AG08395 (cell line): ENCODE measurements at regions not wholly inside any gene's neighbourhood (a gene's known extent, or its start where the extent isn't known, plus 50 kb on each side); places are given as distances from the start of the nearest gene placed in this dataset.

ENCODE experiments used
- DNase-seq: peaks from one replicate; pipeline ENCODE4 v3.0.0; 2012; ENCODE audit warnings: mixed read lengths, low spot score

DNA sequence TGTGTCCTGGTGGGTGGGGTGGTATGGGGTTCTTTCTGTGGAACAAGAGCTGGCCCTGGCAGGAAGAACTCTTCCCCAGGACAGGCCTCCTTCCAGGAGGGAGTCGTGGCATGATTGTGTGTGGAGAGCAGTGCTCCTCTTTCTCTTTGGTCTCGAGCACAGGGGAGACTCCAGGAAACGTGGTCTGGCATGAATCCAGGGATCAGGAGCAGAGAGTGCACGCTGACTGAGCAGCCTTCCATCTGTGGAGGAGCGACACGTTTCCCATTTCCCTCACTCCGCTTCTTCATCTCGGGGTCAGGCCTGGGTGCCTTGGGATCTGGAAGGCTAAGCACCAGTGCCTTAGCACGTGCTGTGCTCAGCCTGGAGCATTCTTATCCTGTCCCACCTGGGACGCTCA is 132.0 kb upstream of the HDAC4 start:
- no peak for DNase-seq

GRCh38 chr2:239532250-239532649 is 131.4 kb upstream of the HDAC4 start:
- no peak for DNase-seq

DNA sequence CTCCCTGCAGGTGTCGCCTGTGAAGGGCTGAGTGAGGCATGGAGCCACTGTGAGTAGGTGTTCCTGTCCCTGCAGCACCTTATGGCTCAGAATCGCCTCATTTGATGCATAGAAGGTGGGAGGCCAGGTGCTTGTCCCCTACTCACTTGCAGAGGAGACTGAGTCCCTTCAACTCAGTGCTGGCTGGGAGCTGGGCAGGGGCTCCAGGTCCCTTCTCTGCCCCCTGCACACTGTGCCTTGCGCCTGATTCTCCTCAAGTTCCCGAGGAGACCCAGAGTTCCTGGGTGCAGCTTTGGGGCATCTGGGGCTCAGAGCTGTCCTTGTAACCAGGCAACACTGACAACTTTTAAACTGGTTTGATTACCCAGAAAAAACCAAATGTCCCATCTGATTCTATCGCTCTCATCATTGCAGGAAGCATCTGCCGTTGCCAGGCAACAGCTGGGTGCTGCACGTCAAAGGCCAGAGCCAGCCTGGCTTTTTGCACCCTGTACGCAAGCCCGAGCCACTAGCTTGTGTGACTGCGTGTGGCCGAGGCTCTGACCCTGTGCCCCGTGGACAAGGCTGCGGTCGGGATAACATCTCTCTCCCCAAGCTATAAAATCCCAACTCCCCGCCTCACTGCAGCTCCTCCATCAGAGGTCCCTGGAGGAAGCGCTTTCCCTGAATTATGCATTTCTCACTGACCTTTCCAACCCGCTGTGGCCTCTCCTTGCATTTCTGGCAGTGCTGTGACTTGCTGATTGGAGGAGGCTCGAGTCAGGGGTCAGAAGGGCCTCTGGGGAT is 130.8 kb upstream of the HDAC4 start:
- no peak for DNase-seq

- no peak for DNase-seq
Observed at GRCh38 chr2:239530749-239531316, 130.0 kb upstream of the HDAC4 start.

DNA sequence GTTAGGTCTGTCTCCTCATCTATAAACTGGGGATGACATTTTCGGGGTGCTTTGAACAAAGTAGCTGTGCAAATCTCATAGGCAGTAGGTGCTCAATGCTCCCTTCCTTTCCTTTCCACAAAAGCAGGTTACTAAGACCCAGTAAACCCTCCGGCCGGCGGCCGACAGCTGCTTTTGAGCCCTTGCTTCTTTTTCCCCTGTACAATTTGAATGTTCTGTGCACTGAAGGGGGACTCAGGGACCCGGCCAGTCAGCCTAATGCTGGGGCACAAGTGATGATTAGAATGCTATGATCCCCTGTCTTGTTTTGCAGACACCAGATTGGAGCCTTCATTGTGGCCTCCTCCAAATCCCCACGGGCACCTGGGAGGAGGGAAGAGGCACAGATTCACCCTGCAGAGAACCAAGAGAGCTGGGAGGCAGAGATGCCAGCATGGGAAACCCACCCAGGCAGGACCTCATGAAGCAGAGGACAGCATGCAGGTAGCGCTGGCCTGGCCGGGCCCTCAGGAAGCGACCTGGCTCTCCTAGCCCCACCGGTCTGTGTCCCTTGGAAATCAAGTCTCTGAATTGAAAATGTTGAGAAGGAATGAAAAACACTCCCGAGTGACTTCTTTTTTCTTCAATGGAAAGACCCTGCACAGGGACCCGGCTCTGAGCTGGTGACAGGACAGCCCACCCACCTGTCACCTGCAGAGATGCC is 128.6 kb upstream of the HDAC4 start:
- DNase-seq = no peak

- DNase-seq = no peak
Observed at GRCh38 chr2:239528883-239529282, 128.1 kb upstream of the HDAC4 start.

- no peak for DNase-seq
Observed at GRCh38 chr2:239528146-239528545, 127.3 kb upstream of the HDAC4 start.

DNA sequence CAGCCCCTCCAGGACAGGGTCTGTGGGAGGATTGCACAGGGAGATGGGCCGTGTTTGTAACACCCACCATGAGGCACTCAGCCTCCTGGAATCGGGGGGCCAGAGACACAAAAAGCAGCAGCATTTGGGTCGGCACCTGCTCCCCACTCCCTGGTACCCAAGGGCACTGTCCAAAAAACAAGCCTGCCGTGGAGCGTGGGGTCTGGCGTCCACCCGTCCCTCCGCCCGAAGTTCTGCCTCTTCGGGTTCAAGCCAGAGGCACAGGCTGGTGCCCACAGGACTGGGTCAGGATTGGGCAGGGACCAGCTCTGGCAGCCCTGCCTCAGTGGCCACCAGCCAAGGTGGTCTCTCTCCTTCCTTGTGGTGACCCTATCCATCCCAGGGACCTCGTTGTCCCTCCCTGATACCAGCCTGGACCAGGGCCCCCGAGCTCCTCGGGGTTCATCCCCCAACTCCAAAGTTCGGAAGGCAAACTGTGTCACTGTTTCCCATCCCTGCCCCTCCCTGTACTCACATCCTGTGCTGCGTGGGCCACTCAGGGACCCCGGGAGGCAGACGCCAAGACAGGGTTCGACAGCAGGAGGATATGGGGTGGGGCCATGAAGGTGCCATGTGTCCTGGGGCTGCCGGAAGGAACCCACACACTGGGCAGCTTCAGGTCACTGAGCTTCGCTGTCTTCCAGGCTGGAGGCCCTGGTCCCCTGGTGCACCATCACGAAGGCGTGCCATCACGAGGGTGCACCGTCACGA is 126.0 kb upstream of the HDAC4 start:
- no peak for DNase-seq

GRCh38 chr2:239526038-239526437 is 125.2 kb upstream of the HDAC4 start:
- no peak for DNase-seq

DNA sequence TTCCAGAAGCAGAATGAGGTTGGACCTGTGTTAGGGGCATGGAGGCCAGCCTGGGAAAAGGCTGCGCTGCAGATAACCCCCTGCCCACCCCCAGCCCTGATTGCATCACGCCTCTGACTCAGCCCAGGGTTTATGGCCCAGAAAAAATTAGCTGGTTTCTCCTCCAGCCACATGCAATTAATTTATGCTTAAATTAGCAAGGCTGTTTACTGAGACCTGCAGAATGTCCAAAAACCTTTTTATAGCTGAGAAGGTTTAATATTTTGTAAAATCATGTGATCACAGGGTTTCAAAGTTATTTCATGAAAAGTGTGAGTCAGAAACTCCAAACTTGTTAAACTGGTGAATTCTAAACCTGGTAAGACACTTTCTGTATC is 123.1 kb upstream of the HDAC4 start:
- DNase-seq = no peak

DNA sequence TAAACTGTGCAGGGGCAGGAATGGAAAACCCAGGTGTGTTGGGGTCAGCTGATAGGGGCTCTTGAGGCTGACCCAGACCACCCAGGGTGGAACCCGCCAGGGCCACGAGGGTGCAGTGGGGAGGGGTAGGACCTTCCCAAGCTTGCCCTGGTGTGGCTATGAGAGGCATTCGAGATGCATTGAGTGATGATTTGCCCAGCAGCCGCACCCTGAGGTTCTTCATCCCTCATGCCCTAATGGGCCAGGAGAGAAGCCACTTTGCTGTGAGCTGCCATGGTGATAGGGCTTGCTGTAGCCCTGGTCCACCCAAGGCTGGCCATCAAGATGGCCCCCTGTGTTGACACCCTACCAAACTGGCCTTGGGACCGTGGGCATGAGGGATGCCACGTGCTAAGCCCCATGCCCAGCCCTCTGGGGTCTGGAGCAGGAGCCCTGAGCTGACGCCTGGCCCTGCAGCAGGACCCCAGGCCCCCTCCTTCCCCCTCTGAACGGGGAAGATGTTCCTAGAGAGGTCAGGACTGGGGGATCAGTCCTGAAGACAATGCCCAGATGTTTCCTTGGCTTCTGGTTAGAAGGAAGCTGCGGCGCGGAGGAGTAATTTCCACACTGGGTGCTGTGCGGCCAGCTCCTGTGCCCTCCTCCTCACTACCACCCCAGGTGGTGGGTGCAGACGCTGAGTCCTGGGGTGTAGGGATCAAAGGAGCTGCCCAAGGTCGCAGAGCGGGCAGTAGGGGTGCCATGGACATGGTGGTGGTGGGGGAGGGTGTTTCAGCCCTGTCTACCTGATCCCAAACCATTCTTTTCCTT is 122.5 kb upstream of the HDAC4 start:
- no peak for DNase-seq

- no peak for DNase-seq
Observed at GRCh38 chr2:239522740-239523119, 121.9 kb upstream of the HDAC4 start.

DNA sequence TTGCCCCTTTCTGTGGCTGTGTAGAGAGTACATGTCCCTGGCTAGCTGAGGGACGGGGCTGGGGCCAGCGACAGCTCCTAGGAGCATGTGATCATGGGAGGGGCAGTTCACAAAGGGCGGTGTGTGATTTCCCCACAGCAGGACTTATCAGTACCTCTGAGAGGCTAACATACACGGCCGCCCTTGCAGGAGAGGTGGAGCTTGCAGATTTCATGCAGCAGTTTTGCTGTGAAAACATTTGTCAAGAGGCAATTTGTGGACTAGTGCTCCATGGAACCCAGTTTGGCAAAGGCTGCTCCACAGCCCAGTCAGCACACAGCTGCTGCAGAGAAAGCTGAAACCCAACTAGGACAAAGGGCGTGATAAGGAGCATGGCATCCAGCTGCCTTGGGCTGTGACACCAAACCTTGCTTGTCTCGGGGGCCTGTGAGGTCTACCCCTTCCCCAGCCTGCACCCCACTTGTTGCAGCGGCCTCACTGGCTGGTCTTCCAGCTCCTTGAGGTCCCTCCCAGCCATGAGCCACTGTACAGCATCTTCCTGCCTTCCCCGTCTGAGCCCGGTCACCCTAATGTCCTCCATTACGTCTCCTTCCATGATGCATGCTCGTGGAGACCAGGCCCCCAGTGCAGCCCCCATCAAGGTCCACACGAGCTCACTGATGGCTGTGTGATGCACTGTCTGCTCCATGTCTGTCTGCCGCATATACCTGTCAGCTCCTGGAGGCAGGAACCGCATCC is 121.4 kb upstream of the HDAC4 start:
- no peak for DNase-seq

DNA sequence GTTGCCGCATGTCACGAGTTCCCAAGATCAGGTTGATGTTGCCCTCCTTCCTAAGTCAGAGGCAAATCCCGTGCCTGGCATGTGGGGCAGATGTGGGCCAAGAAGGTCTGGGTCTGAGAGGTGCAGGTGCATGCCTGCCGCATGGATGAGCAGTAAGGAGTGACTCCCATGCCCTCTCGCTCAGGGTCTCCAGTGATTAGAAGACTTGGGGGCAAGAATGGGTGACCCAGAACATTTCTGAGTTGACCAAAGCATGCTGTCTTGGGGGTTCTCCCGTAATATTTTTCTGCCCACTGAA is 120.6 kb upstream of the HDAC4 start:
- DNase-seq = no peak

- DNase-seq = no peak
Observed at GRCh38 chr2:239520811-239521517, 120.1 kb upstream of the HDAC4 start.

- no peak for DNase-seq
Observed at GRCh38 chr2:239519921-239520585, 119.2 kb upstream of the HDAC4 start.

DNA sequence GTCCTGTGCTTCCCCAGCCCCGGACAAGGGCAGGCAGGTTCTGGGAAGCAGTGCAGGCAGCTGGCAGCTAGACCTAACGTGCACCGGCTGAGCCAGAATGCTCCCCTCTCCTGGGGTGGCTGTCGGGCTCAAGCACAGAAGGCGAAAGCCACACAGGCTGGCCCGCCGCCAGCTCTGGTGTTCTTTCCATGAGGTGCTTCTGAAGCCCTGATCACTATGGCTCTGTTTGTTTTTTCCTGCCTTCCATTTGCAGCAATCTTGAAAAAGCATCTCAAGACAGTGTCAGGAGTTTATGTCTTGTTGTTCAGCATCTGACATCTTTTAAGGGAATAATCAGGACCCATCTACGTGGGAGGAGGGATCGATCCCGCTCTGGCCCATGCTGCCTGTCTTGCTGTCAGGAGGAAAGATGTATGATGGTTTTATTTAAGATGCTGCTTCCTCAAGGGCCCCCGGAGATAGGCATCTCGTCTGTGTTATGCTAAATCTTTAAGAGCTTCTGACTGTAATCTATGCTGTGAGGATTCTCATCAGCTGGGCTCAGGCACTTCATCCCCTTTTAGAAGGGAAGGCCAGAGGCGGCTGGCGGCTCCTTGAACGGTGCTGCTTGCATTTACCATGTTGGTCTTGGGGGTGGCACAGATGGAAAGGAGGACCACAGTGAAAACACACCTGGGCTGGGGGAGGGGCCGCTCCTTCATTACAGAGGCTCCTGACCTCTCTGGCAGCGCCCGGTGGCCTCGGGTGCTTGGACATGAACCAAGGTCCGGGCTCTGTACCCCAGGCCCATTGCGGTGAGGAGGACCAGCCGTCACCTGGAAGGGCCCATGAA is 118.5 kb upstream of the HDAC4 start:
- no peak for DNase-seq

GRCh38 chr2:239518286-239519088 is 117.7 kb upstream of the HDAC4 start:
- DNase-seq = no peak
